ENCODE measurements at regions not wholly inside any gene's neighbourhood (a gene's known extent, or its start where the extent isn't known, plus 50 kb on each side); places are given as distances from the start of the nearest gene placed in this dataset.

DNA sequence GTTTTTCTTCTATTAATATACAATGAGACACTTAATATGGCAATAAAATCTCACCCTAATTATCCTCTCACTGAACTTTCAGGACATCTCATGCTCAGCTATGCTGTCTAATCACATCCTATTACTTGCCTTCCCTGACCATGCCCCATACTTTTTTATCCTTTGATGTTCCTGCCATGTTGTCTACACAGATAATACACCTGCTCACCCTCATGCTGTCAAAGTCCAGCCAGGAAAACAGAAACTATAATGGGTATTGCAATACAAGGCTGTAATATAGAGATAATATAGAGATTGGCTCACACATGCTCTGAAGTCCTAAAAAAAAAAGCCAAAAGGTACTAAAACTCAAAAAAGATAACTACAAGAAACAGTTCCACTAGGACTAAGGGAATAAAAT lies 305.4 kb downstream of the PRDM5 start:
- no peak overlapping the region for H3K9ac ChIP-seq (ENCODE audit: low read depth in 2 of 2, low read length in 2 of 2)
- no peaks in the 10 kb centered on the region for H3K36me3 ChIP-seq
- no peaks in the 10 kb centered on the region for H3K27me3 ChIP-seq
- H3K27ac ChIP-seq, result no peak overlapping the region
- intact Hi-C loops (cut with DNase I), result no loop called here
- TF ChIP-seq, protein P1, sequence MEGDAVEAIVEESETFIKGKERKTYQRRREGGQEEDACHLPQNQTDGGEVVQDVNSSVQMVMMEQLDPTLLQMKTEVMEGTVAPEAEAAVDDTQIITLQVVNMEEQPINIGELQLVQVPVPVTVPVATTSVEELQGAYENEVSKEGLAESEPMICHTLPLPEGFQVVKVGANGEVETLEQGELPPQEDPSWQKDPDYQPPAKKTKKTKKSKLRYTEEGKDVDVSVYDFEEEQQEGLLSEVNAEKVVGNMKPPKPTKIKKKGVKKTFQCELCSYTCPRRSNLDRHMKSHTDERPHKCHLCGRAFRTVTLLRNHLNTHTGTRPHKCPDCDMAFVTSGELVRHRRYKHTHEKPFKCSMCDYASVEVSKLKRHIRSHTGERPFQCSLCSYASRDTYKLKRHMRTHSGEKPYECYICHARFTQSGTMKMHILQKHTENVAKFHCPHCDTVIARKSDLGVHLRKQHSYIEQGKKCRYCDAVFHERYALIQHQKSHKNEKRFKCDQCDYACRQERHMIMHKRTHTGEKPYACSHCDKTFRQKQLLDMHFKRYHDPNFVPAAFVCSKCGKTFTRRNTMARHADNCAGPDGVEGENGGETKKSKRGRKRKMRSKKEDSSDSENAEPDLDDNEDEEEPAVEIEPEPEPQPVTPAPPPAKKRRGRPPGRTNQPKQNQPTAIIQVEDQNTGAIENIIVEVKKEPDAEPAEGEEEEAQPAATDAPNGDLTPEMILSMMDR (IDR thresholded peaks at IDR 0.05), result no peak
- H3K9me3 ChIP-seq, result no peaks in the 10 kb centered on the region
- DNase-seq, result no peak
- no peaks in the 10 kb centered on the region for H3K4me1 ChIP-seq
- no peak overlapping the region for H3K4me3 ChIP-seq

DNA sequence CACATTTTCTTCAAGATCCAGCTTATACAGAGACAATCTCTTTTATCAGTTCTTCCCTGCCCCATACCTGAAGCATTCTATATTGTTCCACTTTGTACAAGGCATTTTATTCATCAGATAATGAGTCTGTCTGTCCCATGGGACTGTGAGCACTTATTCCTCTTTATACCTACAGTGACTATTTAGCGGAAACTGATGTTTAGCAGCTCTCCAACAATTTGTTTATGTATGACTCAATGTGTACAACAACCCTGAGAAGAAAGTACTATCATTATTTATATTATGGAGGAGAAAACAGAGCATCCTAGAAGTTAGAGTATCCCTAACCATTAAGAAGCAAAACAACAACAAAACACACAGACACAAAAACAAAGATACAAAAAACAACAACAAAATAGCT lies 306.5 kb downstream of the PRDM5 start:
- TF ChIP-seq, protein P1 (IDR thresholded peaks at IDR 0.05), result no peak
- H3K9ac ChIP-seq (ENCODE audit: low read depth in 2 of 2, low read length in 2 of 2), result no peak overlapping the region
- no peak overlapping the region for H3K27ac ChIP-seq
- H3K27me3 ChIP-seq, result no peaks in the 10 kb centered on the region
- no peak overlapping the region for H3K4me3 ChIP-seq
- H3K9me3 ChIP-seq, result no peaks in the 10 kb centered on the region
- intact Hi-C loops (cut with DNase I), result no loop called here
- no peaks in the 10 kb centered on the region for H3K36me3 ChIP-seq
- DNase-seq, result no peak
- no peaks in the 10 kb centered on the region for H3K4me1 ChIP-seq

DNA sequence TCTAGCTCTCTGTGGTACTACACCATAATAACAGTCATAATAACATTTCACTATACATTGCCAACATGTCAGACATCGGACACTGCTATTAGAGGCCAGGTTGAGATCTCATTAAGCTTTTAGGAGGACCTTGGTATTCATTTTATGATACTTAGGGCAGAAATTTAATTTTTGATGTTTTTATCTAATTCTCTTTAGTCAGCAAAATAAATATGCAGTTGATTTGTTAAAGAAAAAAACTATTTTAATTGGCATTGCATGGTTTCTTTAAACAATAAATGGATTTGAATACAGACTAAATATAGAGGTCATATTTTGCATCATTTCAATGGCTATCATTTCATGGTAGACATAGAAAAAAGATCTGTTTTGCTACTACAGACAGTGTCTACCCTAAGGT lies 308.7 kb downstream of the PRDM5 start:
- Histone ChIP-seq H3K36me3 (no peaks in the 10 kb centered on the region), H3K27me3 (no peaks in the 10 kb centered on the region), H3K4me3 (no peak overlapping the region), H3K9ac (ENCODE audit: low read depth in 2 of 2, low read length in 2 of 2) (no peak overlapping the region), H3K27ac (no peak overlapping the region), H3K9me3 (no peaks in the 10 kb centered on the region), H3K4me1 (no peaks in the 10 kb centered on the region)
- DNase-seq, result no peak
- intact Hi-C loops (cut with DNase I), result no loop called here
- TF ChIP-seq, protein P1 (IDR thresholded peaks at IDR 0.05), result no peak

DNA sequence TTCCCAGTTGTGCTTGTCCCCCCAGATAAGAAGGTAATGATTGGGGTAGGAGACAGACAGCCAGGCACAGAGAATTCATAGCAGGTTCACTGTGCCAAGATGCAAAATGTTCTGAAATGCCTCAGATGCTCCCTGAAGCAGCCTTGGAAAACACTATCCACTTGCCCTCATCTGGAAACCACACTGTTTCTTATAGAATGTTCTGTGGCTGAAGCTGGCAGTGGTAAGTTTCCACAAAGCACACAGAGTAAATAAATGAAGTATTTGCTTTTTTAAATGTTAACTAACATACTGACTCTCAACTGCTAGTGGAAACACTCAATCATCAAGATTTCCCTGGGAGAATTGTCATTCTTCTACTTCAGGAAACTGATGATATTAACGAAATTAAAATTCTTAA lies 311.4 kb downstream of the PRDM5 start:
- Histone ChIP-seq H3K4me1 (no peaks in the 10 kb centered on the region), H3K9me3 (no peaks in the 10 kb centered on the region), H3K27ac (no peak overlapping the region), H3K9ac (ENCODE audit: low read depth in 2 of 2, low read length in 2 of 2) (no peak overlapping the region), H3K4me3 (no peak overlapping the region), H3K36me3 (no peaks in the 10 kb centered on the region), H3K27me3 (no peaks in the 10 kb centered on the region)
- no peak for DNase-seq
- intact Hi-C loops (cut with DNase I), result no loop called here
- TF ChIP-seq, protein P1 (IDR thresholded peaks at IDR 0.05), result no peak

DNA sequence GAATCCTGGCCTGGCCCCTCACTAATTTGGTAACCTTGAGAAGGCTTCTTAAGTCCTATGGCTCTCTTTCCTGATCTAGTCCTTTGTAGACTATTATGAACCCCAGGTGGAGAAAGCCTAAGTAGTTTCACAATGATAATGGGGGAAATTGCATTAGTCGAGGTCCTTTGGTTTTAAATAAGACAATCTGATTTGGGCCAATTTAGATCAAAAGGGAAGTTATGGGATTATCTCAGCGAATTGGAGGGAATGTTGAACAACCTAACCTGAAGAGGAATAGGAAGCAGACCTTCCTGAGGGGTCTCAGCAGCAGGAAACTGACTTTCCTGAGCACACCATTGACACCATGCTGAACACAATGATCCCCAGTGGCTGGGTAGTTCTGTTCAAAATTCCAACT lies 331.5 kb downstream of the PRDM5 start:
- H3K4me3 ChIP-seq, result no peak overlapping the region
- no peak overlapping the region for H3K27ac ChIP-seq
- no peaks in the 10 kb centered on the region for H3K27me3 ChIP-seq
- no peaks in the 10 kb centered on the region for H3K36me3 ChIP-seq
- TF ChIP-seq, protein P1 (IDR thresholded peaks at IDR 0.05), result no peak
- no peak for DNase-seq
- no peak overlapping the region for H3K9ac ChIP-seq (ENCODE audit: low read depth in 2 of 2, low read length in 2 of 2)
- intact Hi-C loops (cut with DNase I), result no loop called here
- no peaks in the 10 kb centered on the region for H3K4me1 ChIP-seq
- no peaks in the 10 kb centered on the region for H3K9me3 ChIP-seq

DNA sequence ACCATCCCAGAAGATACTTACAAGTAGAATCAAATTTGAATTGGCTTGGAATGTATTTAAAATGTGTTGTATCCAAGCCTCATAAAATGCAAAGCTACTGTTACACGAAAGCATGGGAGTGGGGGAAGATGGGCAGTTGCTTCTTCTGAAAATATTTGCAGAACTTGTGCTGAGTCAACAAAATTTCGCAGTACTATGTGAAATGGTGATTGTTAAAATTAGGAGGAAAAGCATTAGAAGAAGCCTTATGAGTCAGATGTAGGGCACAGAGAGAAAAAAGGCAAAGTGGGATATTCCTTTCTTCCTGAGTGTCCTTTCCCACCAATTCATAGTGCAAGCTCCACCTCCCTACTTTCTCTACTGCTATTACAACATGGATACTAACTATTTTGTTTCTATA lies 332.7 kb downstream of the PRDM5 start:
- TF ChIP-seq, protein P1 (IDR thresholded peaks at IDR 0.05), result no peak
- H3K27ac ChIP-seq, result no peak overlapping the region
- H3K4me3 ChIP-seq, result no peak overlapping the region
- no peak for DNase-seq
- H3K9me3 ChIP-seq, result no peaks in the 10 kb centered on the region
- H3K4me1 ChIP-seq, result no peaks in the 10 kb centered on the region
- intact Hi-C loops (cut with DNase I), result no loop called here
- no peaks in the 10 kb centered on the region for H3K36me3 ChIP-seq
- H3K9ac ChIP-seq (ENCODE audit: low read depth in 2 of 2, low read length in 2 of 2), result no peak overlapping the region
- no peaks in the 10 kb centered on the region for H3K27me3 ChIP-seq
